Duodenal mucosa (tissue), 2 donors: ENCODE measurements at regions not wholly inside any gene's neighbourhood (a gene's known extent, or its start where the extent isn't known, plus 50 kb on each side); places are given as distances from the start of the nearest gene placed in this dataset.

Experiments
- H3K27ac ChIP-seq: one replicate; pipeline ENCODE4 v1.7.0; 2013; ENCODE audit warnings: low read depth, low read length
- H3K27me3 ChIP-seq, 2 donors: one replicate each; pipeline ENCODE4 v1.7.0; 2013; ENCODE audit warnings: low read length in 2 of 2, control low read depth in 1 of 2; ENCODE audit not compliant: insufficient read depth in 2 of 2, control insufficient read depth in 1 of 2
- H3K36me3 ChIP-seq, 2 donors: one replicate each; pipeline ENCODE4 v1.7.0; 2013; ENCODE audit warnings: low read length in 2 of 2, control low read depth in 1 of 2; ENCODE audit not compliant: insufficient read depth in 2 of 2, control insufficient read depth in 1 of 2
- H3K4me1 ChIP-seq, 2 donors: one replicate each; pipeline ENCODE4 v1.7.0; 2013; ENCODE audit warnings: low read length in 2 of 2, control low read depth in 1 of 2; ENCODE audit not compliant: insufficient read depth in 2 of 2, control insufficient read depth in 1 of 2
- H3K4me3 ChIP-seq, 2 donors: one replicate each; pipeline ENCODE4 v1.7.0; 2013; ENCODE audit warnings: low read length in 2 of 2, low read depth in 1 of 2
- H3K9ac ChIP-seq, 2 donors: one replicate each; pipeline ENCODE4 v1.7.0; 2013; ENCODE audit warnings: low read length in 2 of 2, low read depth in 1 of 2
- H3K9me3 ChIP-seq, 2 donors: one replicate each; pipeline ENCODE4 v1.7.0; 2013; ENCODE audit warnings: low read length in 2 of 2, control low read depth in 1 of 2; ENCODE audit not compliant: control insufficient read depth in 1 of 2

GRCh38 chr9:78521680-78522079 is 224.8 kb downstream of the PSAT1 start:
- no peaks in the 10 kb centered on the region for H3K27me3 ChIP-seq
- H3K36me3 ChIP-seq, result no peaks in the 10 kb centered on the region
- H3K9ac ChIP-seq, result no peak overlapping the region

DNA sequence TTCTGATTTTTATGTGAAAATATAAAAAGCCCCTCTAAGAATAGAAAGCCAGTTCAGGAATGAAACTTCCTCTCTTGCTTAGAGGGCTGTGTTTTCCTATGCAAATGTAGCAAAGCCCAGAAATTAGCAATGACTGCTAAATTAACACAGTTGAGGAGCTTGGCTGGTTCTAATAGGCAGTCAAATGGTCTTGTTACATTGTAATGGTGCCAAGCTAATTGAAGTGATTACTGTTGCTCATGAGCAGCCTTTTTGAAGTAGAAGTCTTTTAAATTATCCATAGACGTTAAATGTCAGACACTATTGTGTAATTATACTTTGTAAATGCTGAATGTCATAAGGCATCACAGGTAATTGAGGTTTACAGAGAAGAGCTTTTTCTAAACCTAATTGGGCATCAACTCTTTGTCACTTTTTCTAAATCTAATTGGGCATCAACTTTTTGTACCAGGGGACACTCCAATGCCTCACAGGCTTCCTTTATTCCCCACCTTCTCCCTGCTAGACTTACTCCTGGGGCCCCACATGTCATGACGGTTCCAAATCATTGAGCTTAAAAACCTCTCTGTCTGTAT is 229.1 kb downstream of the PSAT1 start:
- Histone ChIP-seq H3K9ac (no peak overlapping the region), H3K36me3 (no peaks in the 10 kb centered on the region), H3K27me3 (no peaks in the 10 kb centered on the region), H3K9me3 (peaks cover 4 to 5% of the 10 kb centered on the region in 2 donors), H3K4me1 (no peaks in the 10 kb centered on the region), H3K27ac (no peak overlapping the region), H3K4me3 (no peak overlapping the region)

More at GRCh38 chr9:78521680-78522079, 224.8 kb downstream of the PSAT1 start:
- no peaks in the 10 kb centered on the region for H3K4me1 ChIP-seq
- H3K27ac ChIP-seq, result no peak overlapping the region
- H3K4me3 ChIP-seq, result no peak overlapping the region
- peaks cover 8 to 20% of the 10 kb centered on the region in 2 donors for H3K9me3 ChIP-seq

GRCh38 chr9:78533500-78533899 is 236.6 kb downstream of the PSAT1 start:
- no peak overlapping the region for H3K9ac ChIP-seq
- H3K36me3 ChIP-seq, result no peaks in the 10 kb centered on the region

DNA sequence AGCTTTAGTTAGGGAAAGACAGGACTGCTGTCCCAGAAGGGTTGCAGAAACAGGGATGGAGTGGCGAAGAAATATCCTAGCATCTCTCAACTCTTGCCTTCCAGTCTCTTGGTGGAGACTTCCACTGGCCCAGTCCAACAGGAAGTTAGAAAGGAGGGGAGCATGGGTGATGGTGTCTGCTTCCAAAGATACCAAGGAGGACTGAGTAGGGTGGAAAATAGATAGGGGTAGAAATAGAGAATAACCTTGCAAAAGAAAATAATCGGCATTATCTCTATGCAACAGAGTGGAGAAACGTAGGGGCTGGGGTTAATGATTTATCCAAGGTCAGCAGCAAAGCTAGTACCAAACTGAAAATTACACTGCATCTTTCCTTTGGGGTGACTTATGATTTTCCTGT is 242.3 kb downstream of the PSAT1 start:
- Histone ChIP-seq H3K4me1 (no peaks in the 10 kb centered on the region), H3K36me3 (no peaks in the 10 kb centered on the region), H3K9ac (no peak overlapping the region), H3K9me3 (no peaks in the 10 kb centered on the region), H3K4me3 (no peak overlapping the region), H3K27ac (no peak overlapping the region), H3K27me3 (no peaks in the 10 kb centered on the region)

More at GRCh38 chr9:78533500-78533899, 236.6 kb downstream of the PSAT1 start:
- Histone ChIP-seq H3K27ac (no peak overlapping the region), H3K9me3 (no peaks in the 10 kb centered on the region), H3K4me3 (no peak overlapping the region), H3K27me3 (no peaks in the 10 kb centered on the region), H3K4me1 (no peaks in the 10 kb centered on the region)

DNA sequence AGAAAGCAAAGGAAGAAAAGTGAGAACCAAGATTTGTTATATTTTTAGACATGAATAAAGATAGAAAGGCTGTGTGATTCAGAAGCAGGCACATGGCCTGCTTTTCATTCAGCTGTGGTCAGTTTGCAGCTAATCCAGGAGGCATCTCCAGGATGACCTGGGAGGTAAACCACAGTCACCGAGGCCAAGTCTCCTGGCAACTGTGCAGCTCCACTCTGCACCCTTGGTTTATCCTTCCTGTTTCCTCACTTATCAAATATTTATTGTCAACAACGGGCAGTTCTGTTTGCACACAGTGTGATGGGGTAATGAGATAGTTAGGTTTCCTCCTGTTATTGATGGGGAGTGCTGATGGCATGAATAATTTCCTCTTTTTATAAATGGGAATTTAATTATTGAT is 243.0 kb downstream of the PSAT1 start:
- Histone ChIP-seq H3K4me3 (no peak overlapping the region), H3K9ac (no peak overlapping the region), H3K4me1 (no peaks in the 10 kb centered on the region), H3K36me3 (no peaks in the 10 kb centered on the region), H3K27me3 (no peaks in the 10 kb centered on the region), H3K27ac (no peak overlapping the region), H3K9me3 (no peaks in the 10 kb centered on the region)

GRCh38 chr9:78541868-78542443 is 245.0 kb downstream of the PSAT1 start:
- no peaks in the 10 kb centered on the region for H3K9me3 ChIP-seq
- no peak overlapping the region for H3K4me3 ChIP-seq
- no peaks in the 10 kb centered on the region for H3K36me3 ChIP-seq
- no peaks in the 10 kb centered on the region for H3K4me1 ChIP-seq
- H3K27ac ChIP-seq, result no peak overlapping the region
- no peak overlapping the region for H3K9ac ChIP-seq
- H3K27me3 ChIP-seq, result no peaks in the 10 kb centered on the region

GRCh38 chr9:78542491-78543181 is 245.7 kb downstream of the PSAT1 start:
- Histone ChIP-seq H3K9me3 (no peaks in the 10 kb centered on the region), H3K9ac (no peak overlapping the region), H3K27me3 (no peaks in the 10 kb centered on the region), H3K27ac (no peak overlapping the region), H3K4me3 (no peak overlapping the region), H3K36me3 (no peaks in the 10 kb centered on the region), H3K4me1 (no peaks in the 10 kb centered on the region)

DNA sequence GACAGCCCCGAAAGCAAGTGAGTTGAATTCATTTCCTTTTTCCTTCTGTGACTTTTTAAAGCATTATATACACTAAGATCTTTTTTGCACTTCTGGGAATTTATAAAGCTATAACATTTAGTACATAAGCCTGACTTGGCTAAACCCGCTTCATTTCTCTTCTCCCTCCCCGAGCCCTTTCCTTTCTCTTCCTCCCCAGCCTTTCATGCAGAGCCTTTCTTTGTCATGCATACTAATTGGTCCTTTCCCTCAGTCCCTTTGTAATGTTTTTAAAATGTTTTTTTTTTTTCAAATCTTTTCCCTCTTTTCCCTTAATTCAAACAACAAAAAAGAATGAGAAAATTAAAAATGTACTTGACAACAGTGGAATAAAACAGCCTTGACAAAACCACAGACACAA is 246.4 kb downstream of the PSAT1 start:
- H3K27ac ChIP-seq, result no peak overlapping the region
- no peaks in the 10 kb centered on the region for H3K36me3 ChIP-seq
- H3K27me3 ChIP-seq, result no peaks in the 10 kb centered on the region
- no peak overlapping the region for H3K4me3 ChIP-seq
- no peaks in the 10 kb centered on the region for H3K4me1 ChIP-seq
- no peaks in the 10 kb centered on the region for H3K9me3 ChIP-seq
- no peak overlapping the region for H3K9ac ChIP-seq

DNA sequence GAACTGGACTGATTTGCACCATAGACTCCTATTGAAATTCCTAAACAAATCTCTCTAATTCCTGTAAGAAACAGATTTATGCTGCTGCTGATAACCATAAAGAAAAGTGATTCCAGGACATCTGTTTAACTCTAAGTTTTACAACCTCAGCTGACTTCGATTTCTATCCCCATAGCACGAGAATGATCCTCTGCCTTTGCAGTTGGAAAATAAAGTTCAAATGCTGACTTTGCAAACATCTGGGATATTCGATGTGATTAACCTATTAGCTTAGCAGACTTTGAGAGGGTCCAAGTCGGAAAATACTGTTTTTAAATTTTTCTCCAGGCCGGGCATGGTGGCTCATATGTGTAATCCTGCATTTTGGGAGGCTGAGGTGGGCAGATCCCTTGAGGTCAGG is 247.3 kb downstream of the PSAT1 start:
- no peaks in the 10 kb centered on the region for H3K27me3 ChIP-seq
- no peak overlapping the region for H3K27ac ChIP-seq
- no peaks in the 10 kb centered on the region for H3K4me1 ChIP-seq
- no peaks in the 10 kb centered on the region for H3K36me3 ChIP-seq
- H3K9me3 ChIP-seq, result no peaks in the 10 kb centered on the region
- no peak overlapping the region for H3K4me3 ChIP-seq
- H3K9ac ChIP-seq, result no peak overlapping the region

DNA sequence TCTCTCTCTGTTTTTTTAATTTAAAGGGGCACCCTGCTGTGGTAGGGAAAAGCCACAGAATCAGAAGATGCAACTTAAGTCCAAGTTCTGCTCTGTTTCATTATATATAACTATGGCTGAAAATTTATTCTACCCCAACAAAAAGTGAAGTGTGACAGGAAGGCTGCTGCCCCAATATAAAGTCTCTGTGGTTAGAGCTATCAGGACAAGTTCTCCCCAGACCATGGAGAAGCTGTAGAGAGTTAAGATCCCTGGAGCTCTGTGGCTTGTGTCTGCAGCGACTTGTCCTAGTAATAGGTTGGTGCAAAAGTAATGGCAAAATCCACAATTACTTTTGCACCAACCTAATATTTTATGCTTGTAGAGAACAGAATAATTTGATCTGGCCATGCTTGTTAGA is 250.9 kb downstream of the PSAT1 start:
- Histone ChIP-seq H3K4me1 (no peaks in the 10 kb centered on the region), H3K9ac (no peak overlapping the region), H3K36me3 (no peaks in the 10 kb centered on the region), H3K4me3 (no peak overlapping the region), H3K9me3 (no peaks in the 10 kb centered on the region), H3K27me3 (no peaks in the 10 kb centered on the region), H3K27ac (no peak overlapping the region)
